ENCODE measurements at regions not wholly inside any gene's neighbourhood (a gene's known extent, or its start where the extent isn't known, plus 50 kb on each side); places are given as distances from the start of the nearest gene placed in this dataset.

DNA sequence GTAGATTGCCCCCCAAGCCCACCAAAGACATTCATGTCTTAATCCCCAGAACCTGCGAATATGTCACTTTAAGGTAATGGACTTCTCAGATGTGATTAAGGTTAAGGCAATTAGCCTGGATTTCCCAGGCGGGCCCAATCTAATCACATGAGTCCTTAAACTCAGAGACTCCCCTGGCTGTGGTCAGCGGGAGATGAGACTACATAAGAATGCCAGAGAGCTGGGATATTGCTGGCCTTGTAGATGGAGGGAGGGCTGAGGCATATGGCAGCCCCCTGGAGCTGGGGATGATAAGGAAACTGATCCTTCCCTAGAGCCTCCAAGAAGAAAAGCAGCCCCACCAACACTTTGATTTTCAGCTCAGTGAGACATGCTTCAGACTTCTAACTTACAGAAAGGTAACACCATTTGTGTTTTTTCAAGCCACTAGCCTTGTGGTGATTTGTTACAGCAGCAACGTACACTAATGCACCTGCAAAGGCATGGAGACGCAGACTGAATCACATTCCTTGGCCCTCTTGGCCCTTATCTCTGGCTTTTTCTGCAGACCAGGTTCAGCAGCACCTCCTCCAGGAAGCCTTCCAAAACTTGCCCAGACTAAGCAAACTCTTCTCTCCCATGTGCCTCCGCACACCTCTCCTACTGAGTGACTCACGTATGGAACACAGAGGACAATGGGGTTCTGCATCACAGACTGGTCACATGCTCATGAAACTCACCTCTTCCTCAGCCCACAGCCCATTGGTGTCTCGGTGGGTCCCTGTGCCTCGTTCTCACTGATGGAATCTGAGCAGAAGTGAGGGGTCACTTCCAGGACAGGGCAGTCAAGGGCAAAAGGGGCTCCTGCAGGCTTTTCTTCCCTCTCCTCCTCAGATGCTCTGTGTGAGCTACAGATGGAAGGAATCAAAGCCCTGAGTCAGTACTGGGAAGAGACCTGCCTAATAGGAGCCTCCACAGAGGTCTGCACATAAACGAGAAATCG is 86.3 kb upstream of the HMGXB4 start:
- TF ChIP-seq, protein P1, sequence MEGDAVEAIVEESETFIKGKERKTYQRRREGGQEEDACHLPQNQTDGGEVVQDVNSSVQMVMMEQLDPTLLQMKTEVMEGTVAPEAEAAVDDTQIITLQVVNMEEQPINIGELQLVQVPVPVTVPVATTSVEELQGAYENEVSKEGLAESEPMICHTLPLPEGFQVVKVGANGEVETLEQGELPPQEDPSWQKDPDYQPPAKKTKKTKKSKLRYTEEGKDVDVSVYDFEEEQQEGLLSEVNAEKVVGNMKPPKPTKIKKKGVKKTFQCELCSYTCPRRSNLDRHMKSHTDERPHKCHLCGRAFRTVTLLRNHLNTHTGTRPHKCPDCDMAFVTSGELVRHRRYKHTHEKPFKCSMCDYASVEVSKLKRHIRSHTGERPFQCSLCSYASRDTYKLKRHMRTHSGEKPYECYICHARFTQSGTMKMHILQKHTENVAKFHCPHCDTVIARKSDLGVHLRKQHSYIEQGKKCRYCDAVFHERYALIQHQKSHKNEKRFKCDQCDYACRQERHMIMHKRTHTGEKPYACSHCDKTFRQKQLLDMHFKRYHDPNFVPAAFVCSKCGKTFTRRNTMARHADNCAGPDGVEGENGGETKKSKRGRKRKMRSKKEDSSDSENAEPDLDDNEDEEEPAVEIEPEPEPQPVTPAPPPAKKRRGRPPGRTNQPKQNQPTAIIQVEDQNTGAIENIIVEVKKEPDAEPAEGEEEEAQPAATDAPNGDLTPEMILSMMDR (conservative IDR thresholded peaks at IDR 0.05; ENCODE audit: low read depth, low read length), result no peak
- TF ChIP-seq EZH2phosphoT487 (IDR thresholded peaks at IDR 0.05; ENCODE audit: borderline replicate concordance, low read length) (no peak), EZH2 (IDR thresholded peaks at IDR 0.05; ENCODE audit: low read length, unreplicated experiment) (no peak)
